ENCODE measurements at regions not wholly inside any gene's neighbourhood (a gene's known extent, or its start where the extent isn't known, plus 50 kb on each side); places are given as distances from the start of the nearest gene placed in this dataset.

GRCh38 chr9:119029886-119030285 lies 339.3 kb downstream of the BRINP1 start:
- no peak for TF ChIP-seq CTCF (IDR thresholded peaks at IDR 0.05; ENCODE audit: low read depth, low read length, missing control alignments)
- DNase-seq (ENCODE audit: low read depth), result no peak
- no peak overlapping the region for H3K4me3 ChIP-seq (ENCODE audit: low read depth, low read length)

- DNase-seq (ENCODE audit: low read depth), result no peak
- no peak overlapping the region for H3K4me3 ChIP-seq (ENCODE audit: low read depth, low read length)
- no peak for TF ChIP-seq CTCF (IDR thresholded peaks at IDR 0.05; ENCODE audit: low read depth, low read length, missing control alignments)
These were observed 335.6 kb downstream of the BRINP1 start for GRCh38 chr9:119033596-119033995.

- DNase-seq (ENCODE audit: low read depth), result no peak
- no peak overlapping the region for H3K4me3 ChIP-seq (ENCODE audit: low read depth, low read length)
- TF ChIP-seq CTCF (IDR thresholded peaks at IDR 0.05; ENCODE audit: low read depth, low read length, missing control alignments), result no peak
These were observed 332.3 kb downstream of the BRINP1 start for GRCh38 chr9:119036969-119037368.

- no peak for DNase-seq (ENCODE audit: low read depth)
- no peak for TF ChIP-seq CTCF (IDR thresholded peaks at IDR 0.05; ENCODE audit: low read depth, low read length, missing control alignments)
- no peak overlapping the region for H3K4me3 ChIP-seq (ENCODE audit: low read depth, low read length)
These were observed 325.2 kb downstream of the BRINP1 start for GRCh38 chr9:119043996-119044395.

- no peak for DNase-seq (ENCODE audit: low read depth)
- no peak for TF ChIP-seq CTCF (IDR thresholded peaks at IDR 0.05; ENCODE audit: low read depth, low read length, missing control alignments)
- no peak overlapping the region for H3K4me3 ChIP-seq (ENCODE audit: low read depth, low read length)
These were observed 324.4 kb downstream of the BRINP1 start for GRCh38 chr9:119044806-119045205.

- DNase-seq (ENCODE audit: low read depth), result no peak
- no peak overlapping the region for H3K4me3 ChIP-seq (ENCODE audit: low read depth, low read length)
- TF ChIP-seq CTCF (IDR thresholded peaks at IDR 0.05; ENCODE audit: low read depth, low read length, missing control alignments), result no peak
These were observed 321.5 kb downstream of the BRINP1 start for GRCh38 chr9:119047513-119048307.

- no peak for TF ChIP-seq CTCF (IDR thresholded peaks at IDR 0.05; ENCODE audit: low read depth, low read length, missing control alignments)
- no peak for DNase-seq (ENCODE audit: low read depth)
- no peak overlapping the region for H3K4me3 ChIP-seq (ENCODE audit: low read depth, low read length)
These were observed 319.0 kb downstream of the BRINP1 start for GRCh38 chr9:119050281-119050680.
